Heart right ventricle (tissue), 16 donors: ENCODE measurements at regions not wholly inside any gene's neighbourhood (a gene's known extent, or its start where the extent isn't known, plus 50 kb on each side); places are given as distances from the start of the nearest gene placed in this dataset.

ENCODE experiments used
- ATAC-seq, 8 donors: fragments of 200-7000 bp; cut with Tn5 transposase; one replicate each; pipeline ENCODE4 v1.9.1; 2020; ENCODE audit warnings: mild to moderate bottlenecking in 8 of 8, moderate library complexity in 8 of 8, moderate number of reproducible peaks in 1 of 8
- DNase-seq, 2 donors: peaks; one replicate each; pipeline ENCODE4 v3.0.0-alpha.2; 2020
- H3K27ac ChIP-seq, 10 donors: fragments of 200-600 bp; sonication (generic) in 2 of 10; one replicate each; pipeline versions ENCODE4 v1.5.0 to v1.8.0; 2020 to 2022; ENCODE audit warnings: mild to moderate bottlenecking in 3 of 10
- H3K27me3 ChIP-seq, 7 donors: fragments of 200-600 bp; one replicate each; pipeline ENCODE4 v1.8.0; 2021 to 2022; ENCODE audit warnings: mild to moderate bottlenecking in 2 of 7
- H3K36me3 ChIP-seq, 9 donors: fragments of 200-600 bp; sonication (generic) in 1 of 9; one replicate each; pipeline versions ENCODE4 v1.5.0 to v1.8.0; 2020 to 2022; ENCODE audit warnings: mild to moderate bottlenecking in 2 of 9
- H3K4me1 ChIP-seq, 9 donors: fragments of 200-600 bp; sonication (generic) in 1 of 9; one replicate each; pipeline versions ENCODE4 v1.5.0 to v1.8.0; 2020 to 2022; ENCODE audit warnings: mild to moderate bottlenecking in 4 of 9
- H3K4me3 ChIP-seq, 10 donors: fragments of 200-600 bp; sonication (generic) in 2 of 10; one replicate each; pipeline versions ENCODE4 v1.5.0 to v1.8.0; 2020 to 2022; ENCODE audit warnings: mild to moderate bottlenecking in 7 of 10, moderate library complexity in 2 of 10
- H3K9me3 ChIP-seq, 11 donors: fragments of 200-600 bp in 10 of 11; sonication (generic) in 2 of 11; one replicate each; pipeline versions ENCODE4 v1.5.0 to v1.8.0; 2013 to 2022; ENCODE audit warnings: mild to moderate bottlenecking in 2 of 11, control low read depth in 1 of 11, moderate library complexity in 1 of 11
- WGBS, 2 donors: extraction: QIAGEN DNeasy Blood & Tissue Kit; methylation state at CpG; one replicate each; pipeline ENCODE4 v1.1.7; 2013; ENCODE audit warnings: inconsistent platforms in 1 of 2; 5-methylcytosine and 5-hydroxymethylcytosine counted together
- intact Hi-C, 10 donors: fragments of 100-400 bp; cut with DNase I; formaldehyde crosslinking; loops; one replicate each; pipeline versions ENCODE4 v1.11.1 to v1.14.2; 2022
- TF ChIP-seq, protein P1 (sequence below), 9 donors: fragments of 200-600 bp; sonication (generic) in 2 of 9; IDR thresholded peaks; one replicate each; pipeline versions ENCODE4 v1.5.0 to v1.8.0; 2021 to 2022; ENCODE audit warnings: antibody characterized with exemption in 9 of 9, mild to moderate bottlenecking in 5 of 9, moderate library complexity in 1 of 9
- donor health status: Arrhythmogenic right ventricular cardiomyopathy.
- donor health status: ischemic (EF 13 %, LVEDD 7.1; RV severe dilation, severe dysfunction).
- donor health status: healthy with polysubstance abuse.
- donor health status: DM: no; HTN: yes; CAD: no.
- donor health status: DM: no; HTN: no; CAD: no.
- donor health status: ischemic (EF 25% LVEDD 6.9; RV normal size, moderate dysfunction).
- donor health status: ischemic (EF 25% LVEDD 5.7; RV mildly dilated, moderate dysfunction).
- donor health status: healthy.
- donor health status: DM: yes; HTN: yes; CAD: no.
- donor health status: Ischemic cardiomyopathy.
- donor health status: ischemic (EF 35%, LVEDD 5.7; RV mildly dilated, moderate dysfunction).
- donor health status: nonischemic (EF 11% LVEDD 7.7; RV severe dilation, severe dysfunction).
- donor health status: DM: yes; HTN: yes; CAD: no.
- donor health status: PGD.
- donor health status: ischemic (EF 29% LVEDD 5.4; RV normal size, mild dysfunction).
- donor health status: nonischemic (EF 23%, LVEDD 6.1; RV moderate dilation, normal function).

DNA sequence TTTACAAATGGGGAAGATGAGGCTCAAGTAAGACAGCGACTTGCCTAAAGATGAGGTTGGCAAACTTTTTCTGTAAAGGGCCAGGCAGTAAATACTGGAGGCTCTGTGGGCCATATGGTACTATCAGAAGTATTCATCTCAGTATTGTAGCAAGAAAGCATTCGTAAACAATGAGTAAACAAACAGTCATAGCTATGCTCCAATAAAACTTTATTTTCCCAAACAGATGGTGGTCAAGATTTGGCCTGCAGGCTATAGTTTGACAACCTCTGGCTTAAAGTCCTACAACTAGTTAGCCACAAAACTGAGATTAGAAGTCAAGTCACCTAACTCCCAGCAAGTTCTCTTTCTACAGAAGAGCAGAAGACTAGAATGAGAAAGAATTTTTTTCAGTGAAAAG lies 177.0 kb upstream of the NECTIN3 start:
- H3K9me3 ChIP-seq, result no peaks in the 10 kb centered on the region
- H3K4me3 ChIP-seq, result no peak overlapping the region
- TF ChIP-seq, protein P1, sequence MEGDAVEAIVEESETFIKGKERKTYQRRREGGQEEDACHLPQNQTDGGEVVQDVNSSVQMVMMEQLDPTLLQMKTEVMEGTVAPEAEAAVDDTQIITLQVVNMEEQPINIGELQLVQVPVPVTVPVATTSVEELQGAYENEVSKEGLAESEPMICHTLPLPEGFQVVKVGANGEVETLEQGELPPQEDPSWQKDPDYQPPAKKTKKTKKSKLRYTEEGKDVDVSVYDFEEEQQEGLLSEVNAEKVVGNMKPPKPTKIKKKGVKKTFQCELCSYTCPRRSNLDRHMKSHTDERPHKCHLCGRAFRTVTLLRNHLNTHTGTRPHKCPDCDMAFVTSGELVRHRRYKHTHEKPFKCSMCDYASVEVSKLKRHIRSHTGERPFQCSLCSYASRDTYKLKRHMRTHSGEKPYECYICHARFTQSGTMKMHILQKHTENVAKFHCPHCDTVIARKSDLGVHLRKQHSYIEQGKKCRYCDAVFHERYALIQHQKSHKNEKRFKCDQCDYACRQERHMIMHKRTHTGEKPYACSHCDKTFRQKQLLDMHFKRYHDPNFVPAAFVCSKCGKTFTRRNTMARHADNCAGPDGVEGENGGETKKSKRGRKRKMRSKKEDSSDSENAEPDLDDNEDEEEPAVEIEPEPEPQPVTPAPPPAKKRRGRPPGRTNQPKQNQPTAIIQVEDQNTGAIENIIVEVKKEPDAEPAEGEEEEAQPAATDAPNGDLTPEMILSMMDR (IDR thresholded peaks at IDR 0.05), result no peak
- no peak overlapping the region for H3K27ac ChIP-seq
- H3K36me3 ChIP-seq, result no peaks in the 10 kb centered on the region
- no peaks in the 10 kb centered on the region for H3K4me1 ChIP-seq
- DNase-seq (no peak), ATAC-seq (no peak)
- no peaks in the 10 kb centered on the region for H3K27me3 ChIP-seq
- intact Hi-C loops, result no loop called here
- 86 to 91% methylated on average over 2 of the region's 2 CpGs for WGBS, 2 donors

DNA sequence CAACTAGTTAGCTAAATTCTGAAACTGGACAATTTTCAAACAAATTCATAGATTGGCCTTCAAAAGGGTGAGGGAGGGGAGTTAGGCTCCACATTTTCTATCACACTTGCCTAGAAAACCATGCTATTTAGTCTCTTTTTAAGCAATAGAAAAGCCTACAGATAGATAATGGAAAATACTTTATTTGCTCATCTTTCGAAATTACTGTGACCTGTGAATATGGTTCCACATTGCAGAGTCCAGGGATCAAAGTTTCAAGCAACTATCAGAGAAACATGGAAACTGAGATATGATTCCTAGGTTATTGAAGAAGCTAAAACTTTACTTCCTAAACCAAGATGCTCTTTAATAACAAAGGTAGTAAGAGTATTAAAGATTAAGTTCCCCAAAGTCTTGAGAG lies 176.6 kb upstream of the NECTIN3 start:
- no peaks in the 10 kb centered on the region for H3K4me1 ChIP-seq
- no peaks in the 10 kb centered on the region for H3K27me3 ChIP-seq
- no peak overlapping the region for H3K4me3 ChIP-seq
- H3K36me3 ChIP-seq, result no peaks in the 10 kb centered on the region
- ATAC-seq (no peak), DNase-seq (no peak)
- no peak overlapping the region for H3K27ac ChIP-seq
- H3K9me3 ChIP-seq, result no peaks in the 10 kb centered on the region
- intact Hi-C loops, result no loop called here
- WGBS, 2 donors, result 89 to 94% methylated on average over 1 of the region's 1 CpG
- TF ChIP-seq, protein P1 (IDR thresholded peaks at IDR 0.05), result no peak

DNA sequence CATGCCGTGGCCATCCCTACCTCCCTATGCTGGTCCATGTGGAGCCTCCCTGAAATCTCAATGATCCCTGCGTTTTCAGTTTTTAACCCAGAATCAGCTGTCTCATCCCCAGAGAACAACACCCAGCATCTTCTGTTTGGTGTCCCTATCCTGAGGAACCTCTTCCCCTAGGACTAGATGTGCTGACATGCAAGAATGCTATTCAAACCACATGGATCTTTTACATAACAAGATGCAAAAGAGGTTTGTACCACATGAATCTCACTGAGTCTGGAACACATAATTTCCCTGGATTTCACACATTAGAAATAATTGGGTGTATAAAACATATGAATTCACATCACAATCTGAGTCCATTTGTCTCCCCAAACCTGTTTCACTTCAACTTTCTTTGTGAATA lies 174.6 kb upstream of the NECTIN3 start:
- ATAC-seq (no peak), DNase-seq (no peak)
- intact Hi-C loops, result no loop called here
- Histone ChIP-seq H3K27me3 (no peaks in the 10 kb centered on the region), H3K9me3 (no peaks in the 10 kb centered on the region), H3K4me1 (no peaks in the 10 kb centered on the region), H3K27ac (no peak overlapping the region), H3K4me3 (no peak overlapping the region), H3K36me3 (no peaks in the 10 kb centered on the region)
- TF ChIP-seq, protein P1 (IDR thresholded peaks at IDR 0.05), result no peak
- WGBS, 2 donors, result 79 to 85% methylated on average over 2 of the region's 2 CpGs

DNA sequence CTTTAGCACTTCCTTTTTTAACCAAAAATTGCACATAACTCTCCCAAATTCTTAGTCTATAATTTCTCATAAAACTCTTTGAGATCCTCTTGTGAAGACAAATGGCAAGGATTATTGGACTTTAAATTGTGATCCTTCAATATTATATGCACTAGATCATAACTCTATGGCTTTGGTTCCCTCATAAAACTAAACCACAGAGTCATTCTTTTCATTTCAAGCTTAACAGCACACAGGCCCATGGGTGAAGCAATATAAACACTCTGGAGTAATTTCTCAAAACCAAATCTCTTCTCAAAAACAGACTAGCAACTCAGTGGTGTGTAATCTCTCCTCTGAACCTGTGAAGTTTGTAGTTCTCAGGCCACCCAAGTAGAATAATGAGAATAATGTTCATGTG lies 171.0 kb upstream of the NECTIN3 start:
- intact Hi-C loops, result no loop called here
- no peak for DNase-seq
- no peaks in the 10 kb centered on the region for H3K4me1 ChIP-seq
- no peak for ATAC-seq
- no peak overlapping the region for H3K27ac ChIP-seq
- no peak overlapping the region for H3K4me3 ChIP-seq
- TF ChIP-seq, protein P1 (IDR thresholded peaks at IDR 0.05), result no peak
- no peaks in the 10 kb centered on the region for H3K36me3 ChIP-seq
- no peaks in the 10 kb centered on the region for H3K27me3 ChIP-seq
- H3K9me3 ChIP-seq, result no peaks in the 10 kb centered on the region

DNA sequence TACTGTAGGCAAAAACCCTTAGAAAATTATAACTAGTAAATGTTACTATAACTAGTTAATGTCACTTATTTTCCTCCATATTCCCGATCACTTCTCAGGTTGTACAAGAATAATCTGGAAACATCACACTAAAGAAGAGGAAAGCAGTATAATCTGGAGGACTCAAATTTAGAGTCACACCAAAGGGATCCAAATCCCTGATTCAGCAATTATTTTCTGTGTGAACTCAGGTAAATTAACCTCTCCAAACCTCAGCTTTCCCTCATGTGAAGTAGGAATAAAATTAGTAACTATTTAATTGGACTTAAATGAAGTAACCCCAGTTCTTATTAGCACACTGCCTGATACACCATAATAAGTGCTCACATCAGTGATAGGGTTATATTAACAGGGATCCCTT lies 170.1 kb upstream of the NECTIN3 start:
- H3K27ac ChIP-seq, result no peak overlapping the region
- ATAC-seq (no peak), DNase-seq (no peak)
- no peaks in the 10 kb centered on the region for H3K27me3 ChIP-seq
- H3K4me3 ChIP-seq, result no peak overlapping the region
- intact Hi-C loops, result no loop called here
- H3K4me1 ChIP-seq, result no peaks in the 10 kb centered on the region
- no peaks in the 10 kb centered on the region for H3K9me3 ChIP-seq
- TF ChIP-seq, protein P1 (IDR thresholded peaks at IDR 0.05), result no peak
- 92 to 98% methylated on average over 1 of the region's 1 CpG for WGBS, 2 donors
- H3K36me3 ChIP-seq, result no peaks in the 10 kb centered on the region
